ENCODE measurements at regions not wholly inside any gene's neighbourhood (a gene's known extent, or its start where the extent isn't known, plus 50 kb on each side); places are given as distances from the start of the nearest gene placed in this dataset.

- dilution Hi-C loops (cut with MboI; ENCODE audit: extremely low pct_ligation_motif_present, low sequenced_read_pairs) = no loop called here
Measured at GRCh38 chr4:57351731-57352130, 241.5 kb upstream of the IGFBP7 start.

More at GRCh38 chr4:57351731-57352130, 241.5 kb upstream of the IGFBP7 start:
- TF ChIP-seq POLR2AphosphoS5 (IDR thresholded peaks at IDR 0.05; ENCODE audit: insufficient read depth, low read depth, low read length) = no peak
- TF ChIP-seq MAX (IDR thresholded peaks at IDR 0.05; ENCODE audit: insufficient read depth, insufficient read length) = no peak
- no peak for TF ChIP-seq CTCF (IDR thresholded peaks at IDR 0.05; ENCODE audit: extremely low read depth in 1 of 2, insufficient read depth in 1 of 2, low read depth in 1 of 2, low read length in 2 of 2)
- no peak for TF ChIP-seq POLR2A (IDR thresholded peaks at IDR 0.05; ENCODE audit: low read depth, low read length)
- no peak for TF ChIP-seq EZH2 (IDR thresholded peaks at IDR 0.05; ENCODE audit: borderline replicate concordance, low read depth, low read length, severe bottlenecking)
- BruUV-seq (replicated peaks) = no TSS peak
- no peak for FAIRE-seq
- no peak for DNase-seq (ENCODE audit: low read depth, low spot score)
- intact Hi-C loops (cut with micrococcal nuclease) = no loop called here
- CTCF ChIA-PET = no interaction called here
- H3K4me2 ChIP-seq (ENCODE audit: insufficient read depth, low read length) = no peak overlapping the region
- H3K9me1 ChIP-seq (replicated peaks; ENCODE audit: control insufficient read depth, extremely low read depth, insufficient read depth, low read length) = no peaks in the 10 kb centered on the region
- POLR2A ChIA-PET = no interaction called here
- H2AFZ ChIP-seq (ENCODE audit: low read depth, low read length) = no peak overlapping the region
- no peak overlapping the region for H3K4me3 ChIP-seq (replicated peaks in 1 of 3; ENCODE audit: insufficient read depth in 1 of 3, low read depth in 1 of 3, low read length in 3 of 3)
- no peak overlapping the region for H3K9ac ChIP-seq (replicated peaks; ENCODE audit: extremely low read depth, insufficient read depth, low read length)
- no peaks in the 10 kb centered on the region for H3K9me3 ChIP-seq (replicated peaks; ENCODE audit: control insufficient read depth, insufficient read depth, low read length)
- H3K79me2 ChIP-seq (ENCODE audit: control insufficient read depth, insufficient read depth, low read length) = no peaks in the 10 kb centered on the region
- no peaks in the 10 kb centered on the region for H4K20me1 ChIP-seq (replicated peaks; ENCODE audit: control insufficient read depth, extremely low read depth, insufficient read depth, low read length)
- no peaks in the 10 kb centered on the region for H3K27me3 ChIP-seq (ENCODE audit: control insufficient read depth in 2 of 2, insufficient read depth in 2 of 2, low read length in 2 of 2)
- H3K4me1 ChIP-seq (ENCODE audit: control insufficient read depth, extremely low read depth, insufficient read depth, low read length) = no peaks in the 10 kb centered on the region
- H3K36me3 ChIP-seq (ENCODE audit: control insufficient read depth in 2 of 2, extremely low read depth in 1 of 2, insufficient read depth in 2 of 2, low read length in 2 of 2) = no peaks in the 10 kb centered on the region
- H3K27ac ChIP-seq (ENCODE audit: insufficient read depth, low read depth, low read length) = no peak overlapping the region

Measured in endothelial cell of umbilical vein (primary cell).